Islet of Langerhans (tissue), 1 donor: ENCODE measurements at regions not wholly inside any gene's neighbourhood (a gene's known extent, or its start where the extent isn't known, plus 50 kb on each side); places are given as distances from the start of the nearest gene placed in this dataset.
"Not testable (repeated sequence)": the region's sequence is repeated elsewhere in the genome, so short reads cannot be mapped to it uniquely, and the experiment has no call there.

Source experiments
- FAIRE-seq: peaks from one replicate; lab custom pipeline; 2011; peaks lifted over from hg19 to GRCh38; lab: Jason Lieb, UNC

DNA sequence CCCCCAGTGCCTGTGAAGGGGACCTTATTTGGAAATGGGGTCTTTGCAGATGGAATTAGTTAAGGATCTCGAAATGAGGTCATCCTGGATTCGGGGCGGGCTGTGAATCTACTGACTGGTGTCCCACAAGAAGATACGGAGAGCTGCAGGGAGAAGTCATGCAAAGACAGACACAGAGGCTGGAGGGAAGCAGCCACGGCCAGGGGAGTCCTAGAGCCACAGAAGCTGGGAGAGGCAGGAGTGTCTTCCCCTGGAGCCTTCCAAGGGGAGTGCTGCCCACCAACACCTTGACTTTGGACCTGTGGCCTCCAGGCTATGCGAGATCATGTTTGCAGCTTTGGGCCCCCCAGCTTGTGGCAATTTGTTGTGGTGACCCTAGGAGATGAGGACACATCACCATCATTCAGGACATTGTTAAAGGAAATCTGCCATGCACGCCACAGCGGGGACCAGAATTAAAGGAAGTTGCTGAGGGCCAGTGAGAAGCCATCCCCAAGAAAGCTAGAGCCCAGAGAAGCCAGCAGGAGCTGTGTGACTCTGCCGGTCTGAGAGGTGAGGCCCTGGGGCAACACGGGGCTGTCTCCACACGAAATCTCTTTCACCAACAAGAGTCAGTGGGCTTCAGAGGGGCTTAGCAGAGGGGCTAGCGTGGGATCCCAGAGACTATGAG lies 434.7 kb downstream of the BRD1 start:
- no peak for FAIRE-seq

DNA sequence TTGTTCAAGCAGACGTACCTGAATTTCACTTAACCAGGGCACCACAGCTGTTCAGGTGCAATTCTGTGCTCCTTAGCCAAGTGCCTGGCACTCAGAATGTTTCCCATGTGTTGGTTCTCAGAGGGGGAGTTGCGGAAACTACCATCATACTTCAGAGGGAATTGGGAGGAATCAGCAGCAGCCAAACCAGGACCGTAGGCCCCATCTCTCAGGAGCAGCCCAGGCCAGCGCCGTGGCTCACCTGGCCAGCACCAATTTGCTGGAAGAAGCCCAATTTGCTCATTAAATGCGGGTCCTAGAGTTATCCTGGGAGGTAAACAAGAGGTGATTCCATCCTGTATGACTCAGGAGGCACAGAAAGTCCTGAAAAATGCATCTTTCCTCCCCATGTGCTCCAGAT lies 435.4 kb downstream of the BRD1 start:
- no peak for FAIRE-seq

GRCh38 chr22:49391436-49391835 lies 436.2 kb downstream of the BRD1 start:
- FAIRE-seq = no peak

DNA sequence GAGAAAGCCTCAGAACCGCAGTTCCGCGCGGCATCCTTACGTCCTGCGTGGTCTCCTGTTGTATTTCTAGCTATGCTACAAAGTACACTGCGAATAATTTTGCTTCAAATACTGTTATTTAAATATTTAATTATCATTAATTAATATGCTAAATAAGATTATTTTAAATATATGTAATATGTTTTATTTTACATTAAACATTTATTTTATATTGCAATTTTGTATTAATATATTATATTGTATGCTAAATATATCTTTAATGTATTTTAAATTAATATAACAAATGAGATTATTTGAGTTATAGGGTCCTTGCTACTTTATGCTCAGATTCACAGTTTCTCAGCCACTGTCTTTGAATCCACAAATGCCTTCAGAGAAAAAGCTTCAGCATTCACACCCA lies 436.7 kb downstream of the BRD1 start:
- no peak for FAIRE-seq

DNA sequence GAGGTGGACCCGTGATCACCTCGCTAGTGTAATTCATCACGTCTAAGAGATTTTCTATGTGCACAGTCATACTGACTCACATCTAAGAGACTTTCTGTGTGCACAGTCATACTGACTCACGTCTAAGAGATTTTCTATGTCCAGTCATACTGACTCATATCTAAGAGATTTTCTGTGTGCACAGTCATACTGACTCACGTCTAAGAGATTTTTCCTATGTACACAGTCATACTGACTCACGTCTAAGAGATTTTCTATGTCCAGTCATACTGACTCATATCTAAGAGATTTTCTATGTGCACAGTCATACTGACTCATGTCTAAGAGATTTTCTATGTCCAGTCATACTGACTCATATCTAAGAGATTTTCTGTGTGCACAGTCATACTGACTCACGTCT lies 443.8 kb downstream of the BRD1 start:
- FAIRE-seq = not testable (repeated sequence)

DNA sequence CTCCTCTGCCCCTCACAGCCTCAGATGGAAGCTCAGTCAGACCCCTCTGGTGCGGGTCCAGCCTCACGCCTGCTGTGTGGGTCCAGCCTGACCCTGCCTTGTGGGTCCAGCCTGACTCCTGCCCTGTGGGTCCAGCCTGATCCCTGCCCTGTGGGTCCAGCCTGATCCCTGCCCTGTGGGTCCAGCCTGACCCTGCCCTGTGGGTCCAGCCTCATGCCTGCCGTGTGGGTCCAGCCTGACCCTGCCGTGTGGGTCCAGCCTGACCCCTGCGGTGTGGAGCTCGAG lies 445.3 kb downstream of the BRD1 start:
- no peak for FAIRE-seq

- FAIRE-seq = no peak
These were observed 445.9 kb downstream of the BRD1 start for GRCh38 chr22:49381595-49382450.

DNA sequence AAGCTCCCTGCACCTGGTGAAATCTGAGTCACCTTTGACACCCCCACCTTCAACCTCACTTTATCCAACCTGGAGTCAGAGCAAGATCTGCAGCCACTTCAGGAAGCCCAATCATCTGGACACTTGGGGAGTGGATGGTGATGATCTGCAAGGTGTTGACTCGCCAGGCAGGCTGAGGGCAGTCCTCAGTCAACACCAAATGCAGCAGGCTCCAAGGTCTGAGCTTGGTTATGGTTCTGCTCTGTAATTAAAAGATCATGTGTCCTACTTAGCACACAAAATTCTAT lies 446.9 kb downstream of the BRD1 start:
- FAIRE-seq = no peak

DNA sequence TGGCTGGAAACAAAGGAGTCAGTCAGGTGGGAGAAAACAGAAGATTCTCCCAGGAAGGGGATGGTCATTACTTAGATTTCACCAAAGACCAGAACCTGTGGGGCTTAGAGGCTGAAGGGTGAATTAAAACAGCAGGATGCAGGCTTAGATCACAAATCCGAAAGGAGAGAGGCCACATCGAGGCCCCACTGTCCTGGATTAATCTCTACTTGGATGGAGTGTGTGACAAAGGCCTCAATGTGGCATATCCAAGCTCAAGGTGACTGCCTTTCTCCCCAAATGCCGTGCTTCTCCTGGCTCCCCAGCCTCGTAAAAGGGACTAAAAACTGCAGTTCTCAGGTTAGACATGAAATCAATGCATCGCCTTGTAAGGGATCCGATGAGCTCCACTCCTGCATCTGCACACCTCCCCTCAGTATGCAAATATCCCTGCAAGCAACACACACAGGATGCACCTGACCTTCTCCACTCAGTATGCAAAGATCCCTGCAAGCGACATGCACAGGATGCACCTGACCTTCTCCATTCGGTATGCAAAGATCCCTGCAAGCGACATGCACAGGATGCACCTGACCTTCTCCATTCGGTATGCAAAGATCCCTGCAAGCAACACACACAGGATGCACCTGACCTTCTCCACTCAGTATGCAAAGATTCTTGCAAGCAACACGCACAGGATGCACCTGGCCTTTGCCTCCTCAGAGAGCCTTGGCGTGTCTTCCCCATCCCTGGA lies 447.4 kb downstream of the BRD1 start:
- FAIRE-seq = no peak

DNA sequence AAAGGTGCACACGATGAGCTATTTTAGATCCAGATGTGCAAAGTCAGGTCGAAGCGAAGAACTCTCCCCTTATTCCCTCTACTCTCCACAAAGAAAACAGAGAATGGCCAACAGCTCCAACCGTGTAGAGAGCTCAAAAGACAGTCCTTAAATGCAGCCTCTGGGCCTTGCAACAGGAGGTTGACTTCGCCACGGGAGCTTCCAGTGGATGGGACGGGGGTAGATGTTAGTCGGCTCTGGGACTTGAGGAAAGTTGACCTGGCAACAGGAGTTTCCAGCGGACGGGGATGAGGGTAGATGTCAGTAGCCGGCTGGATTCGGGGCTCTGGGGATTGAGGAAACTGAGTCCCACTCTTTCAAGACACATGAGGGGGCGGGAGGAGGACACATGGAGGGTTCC lies 450.4 kb downstream of the BRD1 start:
- FAIRE-seq = no peak

GRCh38 chr22:49373801-49374226 lies 453.9 kb downstream of the BRD1 start:
- no peak for FAIRE-seq

GRCh38 chr22:49373289-49373666 lies 454.4 kb downstream of the BRD1 start:
- FAIRE-seq = no peak

- FAIRE-seq = no peak
These were observed 455.0 kb downstream of the BRD1 start for GRCh38 chr22:49372530-49373288.

- no peak for FAIRE-seq
These were observed 455.6 kb downstream of the BRD1 start for GRCh38 chr22:49372111-49372529.

GRCh38 chr22:49371325-49372110 lies 456.2 kb downstream of the BRD1 start:
- FAIRE-seq = no peak

DNA sequence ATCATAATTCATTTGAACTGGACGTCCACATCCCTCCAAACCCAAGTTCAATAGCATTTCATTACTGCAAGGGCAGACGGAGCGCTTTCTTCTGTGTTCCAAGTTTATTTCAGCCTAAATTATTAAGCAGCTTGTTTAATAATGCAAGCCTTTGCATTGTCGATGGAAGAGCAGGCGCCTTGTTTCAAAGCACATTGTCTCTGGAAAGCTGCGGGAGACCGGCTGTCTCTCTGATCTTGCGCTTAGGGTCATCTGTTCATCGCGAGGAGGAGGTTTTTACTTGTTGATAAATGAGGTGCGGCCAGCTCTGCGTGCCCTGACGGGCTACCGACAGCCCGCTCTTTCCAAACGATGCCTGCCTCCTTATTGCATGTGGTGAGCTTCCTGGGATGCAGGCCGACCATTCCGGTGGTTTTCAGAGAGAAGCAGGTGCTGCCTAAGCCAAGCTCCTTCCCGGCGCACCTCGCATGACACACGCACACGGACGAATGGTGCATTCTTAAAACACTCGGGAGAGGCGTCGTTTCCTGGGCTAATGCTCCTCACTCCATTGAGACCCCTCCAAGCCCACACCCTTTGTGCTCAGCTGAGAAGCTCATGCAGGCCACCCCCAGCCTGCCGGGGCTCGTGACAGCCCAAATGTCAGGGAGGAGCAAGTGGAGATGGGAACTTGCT lies 456.9 kb downstream of the BRD1 start:
- FAIRE-seq = no peak

DNA sequence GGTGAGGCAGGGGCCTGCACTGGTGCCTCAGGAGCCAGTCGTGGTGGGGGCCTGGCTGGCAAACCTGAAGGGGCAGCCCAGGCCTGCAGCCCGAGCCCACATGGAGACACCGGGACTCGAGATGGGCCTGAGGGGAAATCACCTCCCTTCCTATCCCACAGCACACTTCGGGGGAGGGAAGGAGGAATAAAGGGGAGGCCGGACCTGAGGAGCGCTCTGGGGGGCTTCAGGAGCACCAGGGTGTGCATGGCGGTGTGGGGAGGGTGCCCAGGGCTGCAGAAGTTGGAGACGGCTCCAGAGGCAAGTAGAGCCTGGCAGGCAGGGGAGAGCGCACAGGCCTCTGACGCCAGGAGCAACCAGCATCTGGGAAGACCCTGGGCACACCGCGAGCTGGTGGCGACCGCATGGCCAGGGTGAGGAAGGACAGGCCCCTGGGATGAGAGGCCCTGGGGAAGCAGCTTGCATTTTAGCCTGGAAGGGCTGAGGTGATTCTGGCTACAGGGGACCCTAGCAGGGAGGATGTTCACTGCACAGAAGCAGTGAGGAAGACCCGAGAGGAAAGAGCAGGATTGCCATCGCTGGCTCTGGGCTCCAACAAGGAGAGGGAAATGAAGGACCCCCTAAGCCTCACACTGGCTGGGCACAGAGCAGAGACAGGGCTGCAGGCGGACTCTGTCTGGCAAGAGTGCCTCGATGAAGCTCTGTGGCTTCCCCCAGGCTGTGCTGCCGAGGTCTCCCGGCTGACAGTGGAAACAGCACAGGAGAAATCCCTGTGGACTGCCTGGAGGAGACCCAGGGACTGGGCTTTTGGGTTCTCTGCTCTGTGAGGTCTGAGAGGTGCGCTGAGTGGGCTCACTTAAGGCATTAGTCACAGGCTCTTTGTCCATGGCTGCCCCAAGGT lies 457.7 kb downstream of the BRD1 start:
- no peak for FAIRE-seq

- no peak for FAIRE-seq
These were observed 458.5 kb downstream of the BRD1 start for GRCh38 chr22:49368976-49369725.

- FAIRE-seq = no peak
These were observed 459.3 kb downstream of the BRD1 start for GRCh38 chr22:49368221-49368975.
